HG02981 (cell line): ENCODE measurements at regions not wholly inside any gene's neighbourhood (a gene's known extent, or its start where the extent isn't known, plus 50 kb on each side); places are given as distances from the start of the nearest gene placed in this dataset.

Source experiments
- ATAC-seq: cut with Tn5 transposase; IDR thresholded peaks from one replicate; pipeline ENCODE4 v1.9.1; 2021; ENCODE audit warnings: mild to moderate bottlenecking, moderate library complexity; ENCODE audit not compliant: unreplicated experiment

DNA sequence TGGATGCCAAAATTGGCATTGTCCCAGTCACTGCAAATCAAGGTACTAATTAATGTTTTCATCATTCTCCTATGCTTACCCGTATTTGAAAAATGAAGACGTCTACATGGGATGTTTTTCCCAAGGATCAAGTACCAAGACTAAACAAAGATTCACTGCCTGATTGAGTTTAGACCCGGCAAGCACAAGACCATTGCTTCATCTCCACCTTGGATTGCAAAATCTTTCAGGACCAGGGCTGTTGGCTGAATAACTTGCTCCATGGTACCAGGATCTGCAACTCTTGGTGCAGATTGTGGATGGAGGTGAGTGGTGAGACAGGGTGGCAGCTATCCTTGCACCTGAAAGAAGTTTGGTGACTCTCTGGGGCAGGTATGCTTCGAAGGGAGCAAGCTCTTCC lies 122.5 kb upstream of the ETS2 start:
- ATAC-seq = no peak

DNA sequence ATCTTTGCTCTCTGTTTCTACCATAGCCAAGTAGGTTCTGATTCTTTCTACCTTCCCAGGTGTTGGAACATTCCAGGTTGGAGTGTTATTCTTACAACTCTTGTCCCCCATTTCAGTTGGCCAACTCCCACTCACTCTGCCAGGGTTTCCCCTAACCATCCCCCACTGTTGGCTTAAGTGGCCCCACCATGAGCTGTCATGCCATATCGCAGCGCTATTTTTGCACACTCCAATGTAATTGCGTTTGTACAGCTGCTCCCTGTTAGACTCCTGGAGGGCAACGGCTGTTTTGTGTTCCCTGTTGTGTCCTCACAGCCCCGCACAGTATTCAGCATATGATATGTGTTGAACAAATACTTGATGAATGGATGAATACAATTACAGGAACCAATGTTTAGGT lies 117.7 kb upstream of the ETS2 start:
- no peak for ATAC-seq

DNA sequence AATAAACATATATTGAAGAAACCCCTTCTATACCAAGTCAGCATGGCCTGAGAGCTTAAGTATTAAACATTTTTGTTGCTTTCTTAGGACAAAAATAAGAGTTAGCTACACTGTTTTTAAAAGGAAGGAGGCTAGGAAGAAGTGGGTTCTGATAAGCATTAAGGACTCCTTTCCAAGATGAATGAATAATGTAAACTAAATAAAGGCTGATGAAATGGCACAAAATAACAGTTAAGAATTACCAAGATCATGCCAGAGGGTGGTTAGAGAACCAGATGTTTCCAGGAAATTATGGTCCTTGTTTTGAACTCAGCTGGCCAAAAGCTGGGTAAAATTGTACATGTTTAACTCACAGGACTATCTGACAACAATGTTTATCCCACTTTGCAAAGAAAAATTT lies 114.1 kb upstream of the ETS2 start:
- ATAC-seq = no peak

DNA sequence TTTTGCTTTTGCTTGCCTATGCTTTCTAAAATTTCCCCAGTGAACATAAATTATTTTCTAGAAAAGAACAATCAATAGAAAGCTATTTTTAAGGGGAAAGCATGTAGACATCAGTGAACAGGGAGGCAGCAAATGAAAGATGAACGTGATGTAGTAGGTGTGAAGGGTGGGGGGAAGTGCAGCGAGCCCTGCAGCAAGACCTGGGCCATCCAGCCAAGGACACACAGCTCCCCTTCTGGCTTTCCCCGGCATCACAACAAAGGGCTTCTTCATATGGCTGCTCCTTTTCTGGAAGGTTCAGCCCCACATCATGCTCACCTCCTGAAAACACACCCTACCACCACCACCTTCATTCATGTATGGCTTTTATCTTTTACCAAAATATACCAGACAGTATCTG lies 109.2 kb upstream of the ETS2 start:
- ATAC-seq = no peak

DNA sequence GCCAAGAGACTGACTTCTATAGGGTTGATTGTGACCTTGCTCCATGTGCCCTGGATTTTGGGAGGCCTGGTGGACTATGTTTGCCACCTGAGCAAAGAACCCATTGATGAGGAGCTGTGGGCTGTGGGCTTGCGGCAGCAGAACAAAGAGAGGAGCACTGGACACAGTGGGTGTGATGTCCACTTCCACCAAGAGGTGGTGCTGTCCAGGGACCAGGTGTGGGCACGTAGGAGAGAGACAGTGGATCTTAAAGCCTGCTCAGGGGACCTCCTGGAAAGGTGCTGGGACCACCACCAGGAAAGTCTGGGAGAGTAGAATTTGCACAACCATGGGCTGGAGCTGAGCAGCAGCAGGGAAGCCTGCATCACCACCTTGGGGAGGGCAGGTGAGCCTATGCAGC lies 106.7 kb upstream of the ETS2 start:
- ATAC-seq = no peak

DNA sequence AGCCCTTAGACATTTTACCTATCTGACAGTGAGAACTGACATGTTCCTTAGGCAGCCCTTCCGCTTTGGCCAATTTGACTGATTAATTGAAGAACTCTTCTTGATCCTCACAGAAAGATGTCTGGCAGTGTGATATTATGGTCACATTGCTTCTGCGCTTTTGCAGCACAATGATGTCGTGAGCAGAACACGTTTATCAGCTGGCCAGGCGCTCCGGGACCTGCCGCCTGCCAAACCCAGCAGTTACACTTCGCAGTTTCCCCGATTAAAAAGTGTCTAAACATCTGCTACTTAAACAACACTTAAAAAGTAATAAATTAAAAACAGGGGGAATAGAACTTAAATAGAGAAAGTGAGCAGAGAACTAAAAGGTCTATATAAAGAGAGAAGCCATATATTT lies 103.5 kb upstream of the ETS2 start:
- ATAC-seq = no peak

DNA sequence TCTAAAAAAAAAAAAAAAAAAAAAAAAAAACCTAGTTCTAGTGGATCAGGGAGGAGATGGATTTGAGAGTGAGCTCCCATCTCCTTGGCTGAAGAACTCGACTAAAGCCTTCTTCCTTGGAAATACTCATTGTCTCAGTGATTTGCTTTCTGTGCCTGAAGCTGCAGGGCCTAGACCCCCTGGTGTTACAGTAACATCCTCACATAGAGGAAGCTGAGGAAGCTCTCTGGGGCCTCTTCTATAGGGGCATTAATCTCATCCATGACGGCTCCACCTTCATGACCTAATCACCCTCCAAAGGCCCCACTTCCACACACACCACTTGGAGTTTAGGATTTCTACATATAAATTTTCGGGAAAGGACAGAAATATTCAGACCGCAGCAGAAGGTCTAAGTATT lies 95.9 kb upstream of the ETS2 start:
- no peak for ATAC-seq

DNA sequence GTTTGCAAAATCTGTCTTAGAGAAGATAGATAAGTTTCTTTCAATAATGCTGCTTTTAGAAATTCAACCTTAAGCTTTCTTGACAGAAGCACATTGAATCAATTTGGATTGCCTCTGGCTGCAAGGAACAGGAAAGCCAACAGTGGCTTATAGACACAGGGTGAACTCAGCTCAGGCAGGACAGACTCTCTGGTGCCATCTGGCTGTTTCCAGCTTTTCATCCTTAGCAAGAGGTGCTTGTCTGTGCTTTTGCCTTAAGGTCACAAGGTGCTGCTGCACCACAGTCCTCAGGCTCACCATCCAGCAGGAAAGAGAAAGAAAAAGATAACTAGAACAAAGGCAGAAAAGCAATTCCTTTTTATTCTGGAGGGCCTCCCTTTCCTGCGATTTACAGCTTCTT lies 93.7 kb upstream of the ETS2 start:
- no peak for ATAC-seq

DNA sequence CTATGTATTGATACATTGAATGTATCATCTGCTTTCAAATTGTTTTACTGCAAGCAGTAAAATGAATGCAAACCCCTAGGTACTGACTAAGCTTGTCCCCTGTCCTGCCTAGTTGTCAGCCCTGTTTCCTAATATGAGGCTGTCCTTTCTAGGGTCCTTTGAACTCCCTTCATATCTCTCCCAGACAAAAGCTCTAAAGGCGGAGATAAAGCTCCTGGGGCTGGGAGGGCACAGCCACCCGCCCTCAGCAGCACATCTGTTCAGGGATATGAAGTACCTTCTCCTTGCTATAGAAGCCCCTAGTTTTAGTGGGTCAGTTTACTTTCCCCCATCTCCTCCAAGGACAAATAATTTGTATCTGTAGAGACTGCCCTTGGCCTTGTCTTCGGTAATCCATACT lies 93.1 kb upstream of the ETS2 start:
- ATAC-seq = no peak

DNA sequence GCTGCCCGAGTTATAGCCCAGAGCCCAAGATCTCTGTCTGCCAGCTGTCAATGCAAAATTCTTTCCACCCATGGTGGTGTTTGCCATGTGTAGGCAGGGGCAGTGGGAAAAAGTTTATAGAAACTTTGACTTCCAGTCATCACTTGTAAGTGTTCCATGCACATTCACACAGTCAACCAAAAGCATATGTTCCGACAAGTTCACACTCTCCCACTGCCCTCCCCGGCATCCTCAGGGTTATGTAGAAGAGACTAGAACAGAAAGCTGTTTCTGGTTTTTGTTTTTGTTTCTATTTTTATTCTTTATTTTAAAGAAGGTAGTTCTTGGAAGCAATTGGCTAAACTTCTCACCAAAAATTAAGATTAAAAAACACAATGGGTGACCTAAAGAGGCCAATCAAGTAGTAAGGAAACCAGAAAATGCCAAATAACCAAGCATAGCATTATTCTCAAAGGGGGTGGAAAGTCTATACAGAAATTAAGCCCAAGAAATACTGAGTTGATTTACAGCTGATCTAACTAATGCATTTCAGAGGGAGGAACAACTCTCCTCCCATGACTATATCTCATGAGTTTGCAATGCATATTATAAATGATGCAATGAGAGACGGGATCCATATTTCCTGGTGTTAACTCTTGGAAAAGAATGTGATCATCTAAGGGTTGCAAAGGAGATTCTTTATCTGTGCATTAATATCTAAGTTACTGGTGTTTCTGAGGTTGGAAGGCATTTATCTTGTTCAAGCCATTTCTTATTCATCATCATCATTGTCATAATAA lies 91.5 kb upstream of the ETS2 start:
- no peak for ATAC-seq

DNA sequence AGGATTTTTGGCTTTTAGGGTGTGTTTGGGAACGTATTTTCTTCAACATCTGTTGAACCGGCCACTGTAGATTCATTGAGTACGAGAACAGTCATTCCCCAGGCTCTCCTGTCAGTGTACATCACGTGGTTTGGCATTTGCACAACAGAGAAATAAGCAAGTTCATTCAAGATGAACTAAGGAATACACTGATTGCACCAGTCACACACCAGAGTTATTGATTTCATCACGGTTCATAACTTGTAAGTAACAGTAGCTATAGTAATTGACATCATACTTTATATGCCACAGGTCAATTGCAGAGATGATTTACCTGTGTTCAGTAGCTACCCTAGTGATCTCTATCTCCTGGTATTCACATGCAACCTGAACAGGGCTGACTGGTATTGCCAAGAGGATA lies 90.7 kb upstream of the ETS2 start:
- no peak for ATAC-seq

DNA sequence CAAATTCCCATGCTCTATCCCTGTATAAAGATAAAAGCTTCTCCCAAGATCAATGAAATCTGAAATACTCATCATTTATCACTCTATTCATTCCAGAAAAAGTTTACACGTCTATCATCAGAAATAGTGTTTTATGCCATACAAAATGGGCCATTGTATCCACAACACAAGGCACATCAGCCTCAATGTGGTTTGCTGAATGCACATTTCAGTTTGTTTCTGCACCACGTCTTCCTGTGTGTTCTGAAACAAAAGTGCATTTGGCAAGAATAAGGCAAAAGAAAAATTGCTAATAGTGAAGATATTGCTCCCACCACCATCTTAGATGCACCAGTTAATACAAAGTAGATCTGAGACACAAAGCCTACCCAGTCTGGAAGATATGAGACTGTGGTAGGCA lies 89.6 kb upstream of the ETS2 start:
- ATAC-seq = no peak

DNA sequence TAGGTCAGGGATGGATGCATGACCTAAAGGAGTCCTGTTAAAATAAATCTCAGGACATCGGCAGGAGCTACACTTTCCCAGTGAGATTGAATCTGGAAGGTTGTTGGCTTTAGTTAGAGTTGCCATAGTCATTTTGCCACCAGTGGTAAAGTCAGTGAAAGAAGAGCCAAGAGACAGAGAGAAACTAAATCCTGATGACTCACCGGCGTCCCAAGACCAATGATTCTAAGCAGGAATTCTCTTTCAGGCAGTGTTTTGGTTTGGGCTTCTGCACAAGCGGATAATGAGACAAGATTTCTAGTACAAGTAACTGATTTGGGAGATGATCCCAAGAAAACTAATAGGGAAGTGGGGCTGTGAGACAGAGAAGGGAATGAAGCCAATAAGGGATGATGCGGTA lies 88.8 kb upstream of the ETS2 start:
- ATAC-seq = no peak

DNA sequence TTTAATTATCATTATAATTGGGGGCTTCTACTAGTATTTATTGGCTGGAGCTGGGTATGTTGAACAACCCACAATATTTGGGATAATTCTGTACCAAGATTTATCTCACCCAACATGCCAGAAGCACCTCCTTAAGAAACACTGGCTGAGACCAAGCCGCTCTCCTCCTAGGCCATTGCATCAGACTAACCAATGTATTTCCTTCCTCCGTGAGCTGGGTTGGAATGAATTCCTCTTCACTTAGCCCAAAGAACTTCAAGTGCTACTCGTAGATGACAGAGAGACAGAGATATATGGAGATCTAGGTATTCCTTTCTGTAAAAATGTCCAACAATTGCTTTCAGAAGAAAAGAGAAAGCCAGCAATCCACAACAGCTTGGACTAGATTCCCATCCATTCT lies 87.2 kb upstream of the ETS2 start:
- no peak for ATAC-seq

DNA sequence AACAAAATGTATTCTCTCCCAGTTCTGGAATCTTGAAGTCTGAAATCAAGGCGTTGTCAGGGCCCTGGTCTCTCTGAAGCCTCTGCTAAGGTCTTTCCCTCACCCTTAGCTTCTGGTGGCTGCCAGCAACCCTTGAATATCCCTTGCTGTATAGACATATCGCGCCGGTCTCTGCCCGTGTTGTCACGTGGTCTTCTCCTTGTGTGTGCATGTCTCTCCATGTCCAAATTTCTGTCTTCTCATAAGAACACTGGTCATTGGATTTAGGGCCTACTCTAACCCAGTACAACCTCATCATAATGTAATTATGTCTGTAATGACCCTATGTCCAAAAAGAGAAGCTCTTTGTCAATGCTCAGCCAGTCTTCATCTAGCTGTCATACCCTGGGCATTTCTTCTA lies 85.7 kb upstream of the ETS2 start:
- no peak for ATAC-seq

DNA sequence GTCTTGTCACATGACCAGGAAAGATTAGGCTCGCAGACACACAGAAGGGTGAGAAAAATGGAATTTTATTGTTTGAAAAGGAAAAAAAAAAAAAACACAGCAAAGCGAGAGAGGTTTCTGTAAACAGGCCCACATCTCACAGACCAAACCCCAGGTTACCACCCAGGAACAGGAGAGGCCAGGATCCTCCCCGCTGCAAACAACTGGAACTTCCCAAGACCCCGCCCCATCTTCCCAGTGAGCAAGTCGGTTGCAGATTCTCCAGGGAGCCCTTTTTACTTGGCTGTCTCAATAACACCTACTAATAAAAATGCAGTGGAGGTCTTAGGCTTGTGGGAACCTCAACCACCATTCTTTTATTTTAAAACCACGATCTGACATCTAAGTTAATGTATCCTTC lies 84.7 kb upstream of the ETS2 start:
- ATAC-seq = no peak

DNA sequence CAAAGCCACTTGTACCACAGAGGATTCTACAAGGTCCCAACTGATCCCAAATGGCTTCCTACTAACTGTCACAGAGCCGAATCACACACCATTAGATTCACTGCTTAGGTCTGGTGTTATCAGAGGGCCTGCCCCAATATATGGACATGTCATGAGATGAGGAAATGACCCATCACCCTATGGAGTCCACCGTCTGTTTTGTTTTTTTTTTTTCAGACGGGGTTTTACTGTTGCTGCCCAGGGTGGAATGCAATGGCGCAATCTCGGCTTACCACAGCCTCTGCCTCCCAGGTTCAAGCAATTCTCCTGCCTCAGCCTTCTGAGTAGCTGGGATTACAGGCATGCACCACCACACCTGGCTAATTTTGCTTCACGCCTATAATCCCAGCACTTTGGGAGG lies 83.8 kb upstream of the ETS2 start:
- no peak for ATAC-seq

DNA sequence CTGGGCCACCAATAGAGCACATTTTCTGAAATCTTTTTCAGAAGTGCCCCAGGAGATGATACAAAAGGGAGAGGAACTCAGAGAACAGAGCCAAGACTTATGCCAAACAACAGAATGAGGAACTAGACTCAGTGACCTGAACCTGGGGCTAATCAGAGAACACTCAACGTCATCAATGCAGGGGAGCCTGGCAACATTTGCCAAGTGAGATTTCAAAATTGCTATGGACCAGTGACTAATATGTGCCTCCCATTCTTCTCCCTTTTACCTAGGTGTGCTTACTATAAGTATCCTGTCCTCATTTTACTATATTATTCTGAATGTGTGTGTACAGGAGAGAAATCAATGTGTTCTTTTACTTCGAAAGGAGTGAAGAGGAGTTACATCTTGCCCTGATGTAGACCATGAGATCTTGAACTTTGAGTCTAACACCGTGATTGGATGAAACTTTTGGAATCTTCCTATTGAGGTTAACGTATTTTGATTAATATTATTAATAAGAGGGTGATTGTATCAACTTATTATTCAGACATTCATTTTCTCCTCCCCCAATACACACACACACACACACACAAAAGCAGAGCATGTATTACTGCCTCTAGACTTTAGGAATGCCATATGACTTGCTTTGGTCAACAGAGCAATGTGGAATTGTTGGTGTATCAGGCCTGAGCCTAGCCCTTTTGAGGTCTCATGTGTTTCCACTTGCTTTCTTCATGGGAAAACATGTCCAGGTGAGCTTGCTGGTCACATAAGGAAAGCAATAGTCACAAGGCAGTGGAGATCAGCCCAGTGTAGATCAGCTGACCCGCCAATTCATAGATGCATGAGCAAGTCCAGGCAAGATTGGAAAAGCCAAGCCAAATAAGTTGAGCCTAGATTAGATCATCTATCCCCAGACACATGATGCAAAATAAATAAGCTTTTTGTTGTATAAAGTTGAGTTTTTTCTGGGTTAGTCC lies 80.3 kb upstream of the ETS2 start:
- ATAC-seq = no peak

DNA sequence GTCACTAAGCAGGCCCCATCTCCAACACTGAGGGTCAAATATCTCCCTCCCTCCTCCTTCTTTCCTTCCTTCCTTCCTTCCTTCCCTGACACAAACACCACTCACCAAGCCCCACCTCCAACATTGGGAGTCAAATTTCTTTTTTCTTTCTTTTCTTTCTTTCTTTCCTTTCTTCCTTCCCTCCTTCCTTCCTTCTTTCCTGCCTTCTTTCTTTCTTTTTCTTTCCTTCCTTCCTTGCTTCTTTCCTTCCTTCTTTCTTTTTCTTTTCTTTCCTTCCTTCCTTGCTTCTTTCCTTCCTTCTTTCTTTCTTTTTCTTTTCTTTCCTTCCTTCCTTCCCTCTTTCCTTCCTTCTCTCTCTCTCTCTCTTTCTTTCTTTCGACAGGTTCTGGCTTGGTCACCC lies 79.2 kb upstream of the ETS2 start:
- no peak for ATAC-seq

DNA sequence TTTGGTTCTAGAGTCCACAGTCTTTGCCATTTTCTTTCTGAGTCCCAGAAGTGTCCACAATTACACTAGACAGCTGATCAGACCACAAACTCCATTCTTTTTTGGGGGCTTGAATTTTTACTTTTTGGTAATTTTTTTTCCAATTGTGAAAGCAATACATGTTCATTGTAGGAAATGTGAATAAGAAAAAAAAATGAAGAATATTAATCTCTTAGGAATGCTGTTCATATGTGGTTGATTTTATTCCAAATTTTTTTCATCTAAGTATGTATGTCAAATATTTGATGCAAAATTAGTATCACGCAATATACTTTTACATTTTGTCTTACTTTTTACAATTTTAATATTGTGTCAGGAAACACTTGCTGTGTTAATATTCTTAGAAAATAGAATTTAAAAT lies 76.4 kb upstream of the ETS2 start:
- ATAC-seq = no peak

DNA sequence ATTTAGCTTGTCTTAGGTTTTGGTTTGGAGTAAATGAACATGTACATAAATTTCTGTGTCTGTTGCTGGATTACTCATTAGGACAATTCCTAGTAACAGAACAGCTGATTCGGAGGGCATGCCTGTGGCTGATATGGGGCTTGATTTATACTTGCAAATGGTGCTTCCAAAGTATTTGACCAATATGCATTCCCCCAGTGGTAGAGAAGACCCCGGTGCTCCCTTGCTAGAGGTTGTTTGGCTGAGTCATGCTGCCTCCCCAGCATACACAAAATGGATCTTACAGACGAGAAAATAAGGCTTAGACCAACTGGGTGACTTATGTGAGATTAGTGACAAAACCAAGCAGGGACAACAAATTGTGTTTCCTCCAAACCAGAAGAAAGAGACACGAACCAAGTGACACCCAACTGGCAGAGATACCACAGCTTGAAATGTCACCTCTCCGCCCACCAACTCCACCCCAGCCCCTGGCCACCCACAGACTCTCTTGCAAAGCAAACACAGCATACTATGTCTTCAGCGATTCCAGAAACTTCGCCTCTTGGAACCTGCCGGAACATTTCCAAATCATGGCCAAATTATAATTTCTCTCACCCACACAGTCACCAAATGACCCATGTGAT lies 75.9 kb upstream of the ETS2 start:
- no peak for ATAC-seq
